SU-DHL-6 (cell line): ENCODE measurements at regions not wholly inside any gene's neighbourhood (a gene's known extent, or its start where the extent isn't known, plus 50 kb on each side); places are given as distances from the start of the nearest gene placed in this dataset.

Experiments
- H2AFZ ChIP-seq: fragments of 200-600 bp; sonication (generic); 2 replicates; pipeline ENCODE4 v1.6.1; 2014; ENCODE audit warnings: low read depth, mild to moderate bottlenecking, moderate library complexity, mixed read lengths, antibody characterized with exemption, low read length; ENCODE audit not compliant: severe bottlenecking
- H3F3A ChIP-seq: fragments of 200-600 bp; shearing (Covaris generic); 2 replicates; pipeline ENCODE4 v1.6.0; 2016; ENCODE audit warnings: antibody characterized with exemption, mild to moderate bottlenecking; ENCODE audit not compliant: insufficient read depth
- H3K27ac ChIP-seq: fragments of 200-600 bp; sonication (generic); 2 replicates; pipeline ENCODE4 v1.5.1; 2016; ENCODE audit warnings: low read depth, mild to moderate bottlenecking, low read length, moderate library complexity, mixed read lengths
- H3K27me3 ChIP-seq: fragments of 200-600 bp; sonication (generic), shearing (Covaris generic); 2 replicates; pipeline ENCODE4 v1.6.0; 2014; ENCODE audit warnings: mild to moderate bottlenecking, low read length
- H3K36me3 ChIP-seq: fragments of 200-600 bp; sonication (generic); 2 replicates; pipeline ENCODE4 v1.6.1; 2014; ENCODE audit warnings: mild to moderate bottlenecking, low read length, mixed read lengths
- H3K4me2 ChIP-seq: fragments of 300-600, 200-600 bp; shearing (Covaris generic), sonication (generic); 2 replicates; pipeline ENCODE4 v1.6.0; 2014; ENCODE audit warnings: low read length, low read depth, mild to moderate bottlenecking; ENCODE audit not compliant: poor library complexity, severe bottlenecking
- H3K4me3 ChIP-seq: fragments of 200-600 bp; sonication (generic); 2 replicates; pipeline ENCODE4 v1.5.1; 2014; ENCODE audit warnings: antibody characterized with exemption, low read length, mild to moderate bottlenecking, mixed read lengths; ENCODE audit not compliant: insufficient read depth, poor library complexity, severe bottlenecking
- H3K79me2 ChIP-seq: fragments of 200-600 bp; sonication (generic); 2 replicates; pipeline ENCODE4 v1.6.1; 2014; ENCODE audit warnings: mild to moderate bottlenecking, low read length, moderate library complexity; ENCODE audit not compliant: insufficient read depth
- H3K9ac ChIP-seq: fragments of 200-600 bp; sonication (generic); 2 replicates; pipeline ENCODE4 v1.7.0; 2014; ENCODE audit warnings: mild to moderate bottlenecking, low read length
- H3K9me2 ChIP-seq: fragments of 200-600 bp; sonication (generic); replicated peaks from 2 replicates; pipeline ENCODE4 v1.6.1; 2014; ENCODE audit warnings: low read length; ENCODE audit not compliant: insufficient read depth
- H3K9me3 ChIP-seq: fragments of 200-600 bp; sonication (generic); 2 replicates; pipeline ENCODE4 v1.6.1; 2014; ENCODE audit warnings: low read length, mixed read lengths; ENCODE audit not compliant: insufficient read depth
- H4K20me1 ChIP-seq: fragments of 200-600 bp; sonication (generic); 2 replicates; pipeline ENCODE4 v1.6.1; 2014; ENCODE audit warnings: low read depth, mild to moderate bottlenecking, antibody characterized with exemption, low read length, moderate library complexity, mixed read lengths
- CTCF ChIP-seq: fragments of 200-600 bp; sonication (generic); IDR thresholded peaks from one replicate; pipeline ENCODE4 v1.5.1; 2017; ENCODE audit warnings: antibody characterized with exemption, mild to moderate bottlenecking, low read length, moderate library complexity; ENCODE audit not compliant: insufficient read depth, poor library complexity, severe bottlenecking
- EZH2phosphoT487 ChIP-seq: fragments of 200-600 bp; sonication (generic), shearing (Covaris generic); conservative IDR thresholded peaks from 2 replicates; pipeline ENCODE4 v1.6.1; 2018; ENCODE audit warnings: mild to moderate bottlenecking, antibody characterized with exemption, low read length, moderate library complexity, mixed read lengths

- H3K27me3 ChIP-seq: no peaks in the 10 kb centered on the region
- no peak overlapping the region for H3K9ac ChIP-seq
- no peaks in the 10 kb centered on the region for H3F3A ChIP-seq
- H3K9me3 ChIP-seq: no peaks in the 10 kb centered on the region
- H4K20me1 ChIP-seq: no peaks in the 10 kb centered on the region
- H2AFZ ChIP-seq: no peak overlapping the region
- TF ChIP-seq CTCF: no peak
- TF ChIP-seq EZH2phosphoT487: no peak
- H3K4me3 ChIP-seq: no peak overlapping the region
- H3K36me3 ChIP-seq: no peaks in the 10 kb centered on the region
- no peaks in the 10 kb centered on the region for H3K9me2 ChIP-seq
- no peak overlapping the region for H3K4me2 ChIP-seq
- H3K79me2 ChIP-seq: no peaks in the 10 kb centered on the region
- no peak overlapping the region for H3K27ac ChIP-seq
Observed at GRCh38 chr5:159582756-159583541, 252.7 kb upstream of the IL12B start.

- no peak overlapping the region for H3K4me3 ChIP-seq
- TF ChIP-seq CTCF (no peak), EZH2phosphoT487 (no peak)
- no peak overlapping the region for H2AFZ ChIP-seq
- no peaks in the 10 kb centered on the region for H3F3A ChIP-seq
- no peak overlapping the region for H3K9ac ChIP-seq
- H4K20me1 ChIP-seq: no peaks in the 10 kb centered on the region
- H3K27ac ChIP-seq: no peak overlapping the region
- H3K9me3 ChIP-seq: no peaks in the 10 kb centered on the region
- no peak overlapping the region for H3K4me2 ChIP-seq
- no peaks in the 10 kb centered on the region for H3K27me3 ChIP-seq
- no peaks in the 10 kb centered on the region for H3K9me2 ChIP-seq
- no peaks in the 10 kb centered on the region for H3K36me3 ChIP-seq
- H3K79me2 ChIP-seq: no peaks in the 10 kb centered on the region
Observed at GRCh38 chr5:159586921-159587320, 256.6 kb upstream of the IL12B start.

GRCh38 chr5:159588941-159589340 lies 258.7 kb upstream of the IL12B start:
- Histone ChIP-seq H3K79me2 (no peaks in the 10 kb centered on the region), H3K9me2 (no peaks in the 10 kb centered on the region), H3K36me3 (no peaks in the 10 kb centered on the region), H3K4me3 (no peak overlapping the region), H3K27me3 (no peaks in the 10 kb centered on the region), H3K9ac (no peak overlapping the region), H3K4me2 (no peak overlapping the region), H3K27ac (no peak overlapping the region), H2AFZ (no peak overlapping the region), H4K20me1 (no peaks in the 10 kb centered on the region), H3F3A (no peaks in the 10 kb centered on the region), H3K9me3 (no peaks in the 10 kb centered on the region)
- TF ChIP-seq EZH2phosphoT487 (no peak), CTCF (no peak)
